ENCODE measurements at regions not wholly inside any gene's neighbourhood (a gene's known extent, or its start where the extent isn't known, plus 50 kb on each side); places are given as distances from the start of the nearest gene placed in this dataset.

- TF ChIP-seq POLR2A (IDR thresholded peaks at IDR 0.05) (no peak), CTCF (IDR thresholded peaks at IDR 0.05) (no peak), POLR2AphosphoS5 (IDR thresholded peaks at IDR 0.05; ENCODE audit: insufficient read depth in 1 of 2, low read depth in 1 of 2) (no peak)
- no peaks in the 10 kb centered on the region for H3K27me3 ChIP-seq
- H3K27ac ChIP-seq, result no peak overlapping the region
- intact Hi-C loops (cut with DNase I), result no loop called here
- H3K36me3 ChIP-seq, result no peaks in the 10 kb centered on the region
- no peaks in the 10 kb centered on the region for H3K9me3 ChIP-seq
- no peak for DNase-seq (ENCODE audit: extremely low spot score in 2 of 2)
- H3K4me3 ChIP-seq, result no peak overlapping the region
- no peaks in the 10 kb centered on the region for H3K4me1 ChIP-seq
These were observed 395.1 kb downstream of the SEC14L1 start for GRCh38 chr17:77535892-77536291.

- DNase-seq (ENCODE audit: extremely low spot score in 2 of 2), result no peak
- Histone ChIP-seq H3K9me3 (no peaks in the 10 kb centered on the region), H3K36me3 (no peaks in the 10 kb centered on the region), H3K4me1 (peaks cover 3% of the 10 kb centered on the region), H3K4me3 (no peak overlapping the region), H3K27ac (no peak overlapping the region), H3K27me3 (no peaks in the 10 kb centered on the region)
- intact Hi-C loops (cut with DNase I), result no loop called here
- TF ChIP-seq POLR2A (IDR thresholded peaks at IDR 0.05), result no peak
- TF ChIP-seq POLR2AphosphoS5 (IDR thresholded peaks at IDR 0.05; ENCODE audit: insufficient read depth in 1 of 2, low read depth in 1 of 2), result no peak
- TF ChIP-seq CTCF (IDR thresholded peaks at IDR 0.05), result no peak
These were observed 396.8 kb downstream of the SEC14L1 start for GRCh38 chr17:77537566-77537965.

GRCh38 chr17:77540531-77540930, 399.8 kb downstream of the SEC14L1 start:
- intact Hi-C loops (cut with DNase I), result loop anchor here (5.0 kb wide), 1 partner anchor 477 kb away; no protein-coding TSS in a partner anchor
- TF ChIP-seq POLR2A (IDR thresholded peaks at IDR 0.05), result no peak
- no peak for TF ChIP-seq POLR2AphosphoS5 (IDR thresholded peaks at IDR 0.05; ENCODE audit: insufficient read depth in 1 of 2, low read depth in 1 of 2)
- TF ChIP-seq CTCF (IDR thresholded peaks at IDR 0.05), result no peak
- H3K4me3 ChIP-seq, result no peak overlapping the region

GRCh38 chr17:77540975-77541374, 400.2 kb downstream of the SEC14L1 start:
- TF ChIP-seq POLR2A (IDR thresholded peaks at IDR 0.05) (no peak), CTCF (IDR thresholded peaks at IDR 0.05) (no peak), POLR2AphosphoS5 (IDR thresholded peaks at IDR 0.05; ENCODE audit: insufficient read depth in 1 of 2, low read depth in 1 of 2) (no peak)
- no peaks in the 10 kb centered on the region for H3K27me3 ChIP-seq
- peaks cover 15% of the 10 kb centered on the region for H3K4me1 ChIP-seq
- no peaks in the 10 kb centered on the region for H3K36me3 ChIP-seq
- DNase-seq (ENCODE audit: extremely low spot score in 2 of 2), result no peak
- H3K9me3 ChIP-seq, result no peaks in the 10 kb centered on the region
- no peak overlapping the region for H3K4me3 ChIP-seq
- H3K27ac ChIP-seq, result no peak overlapping the region
- intact Hi-C loops (cut with DNase I), result loop anchor here (5.0 kb wide), 1 partner anchor 476 kb away; no protein-coding TSS in a partner anchor

More at GRCh38 chr17:77540531-77540930, 399.8 kb downstream of the SEC14L1 start:
- Histone ChIP-seq H3K4me1 (peaks cover 15% of the 10 kb centered on the region), H3K36me3 (no peaks in the 10 kb centered on the region), H3K9me3 (no peaks in the 10 kb centered on the region), H3K27me3 (no peaks in the 10 kb centered on the region), H3K27ac (no peak overlapping the region)
- DNase-seq (ENCODE audit: extremely low spot score in 2 of 2), result no peak

GRCh38 chr17:77542011-77542410, 401.2 kb downstream of the SEC14L1 start:
- TF ChIP-seq POLR2AphosphoS5 (IDR thresholded peaks at IDR 0.05; ENCODE audit: insufficient read depth in 1 of 2, low read depth in 1 of 2) (no peak), POLR2A (IDR thresholded peaks at IDR 0.05) (no peak), CTCF (IDR thresholded peaks at IDR 0.05) (no peak)
- Histone ChIP-seq H3K4me3 (no peak overlapping the region), H3K36me3 (no peaks in the 10 kb centered on the region), H3K9me3 (no peaks in the 10 kb centered on the region), H3K4me1 (peaks cover 15% of the 10 kb centered on the region), H3K27ac (peak overlapping the region; percentile 31), H3K27me3 (no peaks in the 10 kb centered on the region)
- intact Hi-C loops (cut with DNase I), result loop anchor here (5.0 kb wide), 1 partner anchor 475 kb away; no protein-coding TSS in a partner anchor
- DNase-seq (ENCODE audit: extremely low spot score in 2 of 2), result no peak

Measured in vagina (tissue), 2 donors.